Epidermal melanocyte (primary cell): ENCODE measurements at regions not wholly inside any gene's neighbourhood (a gene's known extent, or its start where the extent isn't known, plus 50 kb on each side); places are given as distances from the start of the nearest gene placed in this dataset.
A peak's percentile ranks its signal among the peaks of the same experiment; 100 is the strongest.

ENCODE experiments used
- DNase-seq: peaks from one replicate; pipeline ENCODE4 v3.0.0; 2011; ENCODE audit warnings: low spot score; ENCODE audit not compliant: insufficient read length

DNA sequence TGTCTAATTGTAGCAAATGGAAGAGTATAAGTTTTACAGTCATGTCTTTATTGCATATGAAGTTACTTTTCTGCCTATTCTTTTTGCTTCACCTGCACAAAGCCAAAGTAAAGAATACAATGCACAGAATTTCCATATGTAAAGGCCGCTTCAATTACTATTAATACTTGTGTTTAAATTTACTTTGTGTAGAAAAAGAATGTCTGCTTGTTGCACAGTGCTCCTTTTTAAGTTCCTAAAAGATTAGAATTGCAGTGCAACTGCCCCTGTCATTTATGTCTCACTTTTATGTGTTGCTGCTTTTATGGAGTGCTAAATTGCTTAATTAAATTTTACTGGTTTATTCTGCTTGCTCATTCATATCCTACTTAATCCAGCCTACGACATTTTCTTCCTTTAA, 830.5 kb downstream of the PDHA2 start:
- DNase-seq = no peak

DNA sequence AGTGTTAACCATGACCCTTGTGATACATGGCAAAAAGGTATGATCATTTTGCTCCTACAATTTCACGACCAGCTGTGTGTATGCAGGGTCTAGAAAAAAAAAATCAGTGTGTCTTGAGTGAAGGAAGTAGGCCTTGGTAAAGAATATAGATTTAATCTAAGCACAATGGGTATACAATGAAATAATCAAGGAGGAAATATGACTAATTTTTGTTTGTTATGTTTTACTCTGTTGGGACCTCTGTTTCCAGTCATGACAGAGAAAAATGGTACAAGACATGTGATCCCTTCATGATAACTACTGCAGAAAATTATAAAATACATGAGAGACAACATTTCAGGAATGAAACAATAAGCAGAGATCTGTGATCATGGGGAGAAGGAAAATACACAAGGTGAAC, 835.5 kb downstream of the PDHA2 start:
- DNase-seq = no peak

DNA sequence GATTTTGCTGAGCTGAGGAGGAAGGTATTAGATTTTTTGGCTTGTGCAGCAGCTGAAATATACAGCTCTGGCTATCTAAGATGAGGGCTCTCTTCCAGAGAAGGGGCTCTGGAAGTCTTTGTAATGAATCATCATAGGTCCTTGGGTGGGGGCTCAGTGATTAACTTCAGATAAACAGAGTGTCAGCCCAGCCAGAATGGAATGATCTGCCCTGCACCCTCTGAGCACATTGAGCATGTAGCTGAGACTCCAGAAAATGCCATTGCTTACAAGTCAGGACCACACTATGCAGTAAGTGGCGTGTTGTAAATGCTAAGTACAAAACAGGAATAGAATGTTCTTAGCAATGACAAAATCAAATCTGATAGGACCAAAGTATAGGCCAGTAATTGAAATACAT, 836.0 kb downstream of the PDHA2 start:
- DNase-seq = no peak

DNA sequence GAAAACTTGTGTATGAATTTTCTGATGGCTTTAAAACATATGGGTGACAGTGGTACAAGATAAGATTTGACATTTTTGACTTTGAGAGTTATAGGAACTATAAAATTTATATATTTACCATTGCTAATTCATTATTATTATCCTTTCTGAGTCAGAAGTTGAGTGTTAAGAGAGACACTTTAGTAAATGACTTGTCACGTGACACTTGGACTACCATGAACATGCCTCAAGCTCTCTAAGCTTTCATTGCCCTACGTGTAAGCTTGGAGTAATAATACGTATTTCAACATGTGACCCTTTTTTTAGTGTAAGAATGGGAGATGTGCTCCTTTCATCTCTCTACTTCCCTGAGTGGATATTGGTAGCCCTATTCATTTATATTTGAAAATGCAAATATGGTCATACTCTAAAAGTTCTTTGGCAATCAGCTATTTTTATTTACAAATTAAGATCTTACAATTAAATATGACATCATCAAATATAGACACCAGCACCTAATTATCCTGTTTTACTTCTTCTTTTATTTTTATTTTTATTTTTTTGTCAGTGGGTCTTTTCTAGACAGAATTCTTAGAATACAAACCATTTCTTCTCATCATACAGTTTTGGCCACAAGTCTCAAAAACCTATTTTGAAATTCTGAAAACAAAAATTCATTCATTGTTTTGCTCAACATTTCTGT, 837.0 kb downstream of the PDHA2 start:
- no peak for DNase-seq

DNA sequence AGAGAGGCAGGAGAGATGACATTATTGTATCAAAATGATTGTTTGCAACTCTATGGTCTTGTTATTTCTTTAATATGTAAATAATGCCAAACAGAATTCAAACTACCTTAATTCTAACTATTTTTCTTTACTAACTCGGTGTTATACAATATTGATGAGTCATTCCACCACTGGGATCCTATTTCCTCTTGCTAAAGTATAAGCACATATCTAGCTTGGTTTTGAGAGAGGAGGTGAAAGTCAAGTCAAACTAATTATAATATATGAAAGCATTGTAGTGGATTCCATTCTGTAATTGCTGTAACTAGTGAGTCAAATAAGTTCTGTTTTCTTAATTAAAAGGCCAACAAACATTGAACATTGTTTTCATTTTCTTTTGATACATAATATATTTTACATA, 837.6 kb downstream of the PDHA2 start:
- DNase-seq = no peak

DNA sequence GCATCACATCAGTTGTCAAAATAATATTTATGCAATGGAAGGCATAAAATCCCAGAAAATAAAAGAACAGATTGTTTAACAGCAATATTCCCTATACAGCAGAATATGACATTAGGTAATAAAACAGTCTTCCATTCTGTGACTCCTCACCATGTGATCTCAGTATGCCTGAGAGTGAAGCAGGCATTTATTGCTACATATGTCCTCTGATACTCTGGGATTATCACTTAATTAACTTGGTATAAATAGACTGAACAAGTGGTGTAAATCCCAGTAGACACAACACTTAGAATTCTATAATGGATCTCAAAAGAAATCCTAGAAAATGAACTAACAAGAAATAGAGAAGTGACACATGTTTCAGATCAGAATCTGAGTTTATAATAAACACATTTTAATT, 841.3 kb downstream of the PDHA2 start:
- DNase-seq = no peak

DNA sequence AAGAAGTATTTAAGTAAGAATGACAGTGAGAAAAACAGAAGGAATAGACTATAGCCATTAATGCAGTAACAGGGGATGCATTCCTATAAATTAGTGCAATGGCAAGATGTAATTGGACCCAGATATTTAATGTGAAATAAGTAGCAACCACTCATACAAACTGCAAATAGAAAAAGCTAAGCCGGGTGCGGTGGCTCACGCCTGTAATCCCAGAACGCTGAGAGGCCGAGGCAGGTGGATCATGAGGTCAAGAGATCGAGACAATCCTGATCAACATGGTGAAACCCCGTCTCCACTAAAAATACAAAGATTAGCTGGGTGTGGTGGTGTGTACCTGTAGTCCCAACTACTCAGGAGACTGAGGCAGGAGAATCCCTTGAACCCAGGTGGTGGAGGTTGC, 845.8 kb downstream of the PDHA2 start:
- no peak for DNase-seq

DNA sequence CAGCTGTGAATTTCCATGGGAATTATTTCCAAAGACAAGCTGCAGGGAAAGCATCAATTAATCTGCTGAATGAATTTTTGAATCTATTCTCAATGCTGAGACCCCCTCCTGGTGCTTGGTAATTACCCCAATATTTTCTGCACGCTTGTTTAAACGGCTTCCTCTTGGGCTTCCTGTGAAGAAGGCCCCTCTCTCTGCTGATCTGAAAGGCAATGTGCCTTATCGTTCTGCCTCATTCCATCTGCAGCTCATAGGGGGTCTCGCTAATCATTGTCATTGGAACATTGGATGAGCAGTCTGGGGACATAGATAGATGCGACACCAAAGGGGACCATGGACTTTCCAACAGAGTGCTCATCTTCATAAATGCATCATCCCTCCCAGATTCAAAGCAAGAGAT, 851.6 kb downstream of the PDHA2 start:
- no peak for DNase-seq

DNA sequence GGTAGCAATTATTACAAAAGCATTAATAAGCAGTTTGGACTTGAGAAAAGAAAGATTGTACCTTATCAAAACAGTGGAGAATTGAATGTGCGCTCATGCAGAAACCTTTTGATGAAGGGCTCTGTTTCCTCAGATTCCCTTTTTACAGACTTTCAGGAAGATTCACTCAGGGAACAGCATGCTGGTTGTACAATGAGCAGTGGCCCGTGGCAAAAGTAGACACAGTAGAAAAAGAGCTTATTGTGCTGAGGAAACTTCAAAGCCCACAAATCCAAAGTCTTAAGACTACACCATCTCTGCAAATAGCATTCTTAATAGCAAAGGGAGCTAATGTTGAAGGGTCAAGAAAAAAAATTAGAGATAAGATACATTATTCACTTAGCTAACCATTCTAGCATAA, 858.9 kb downstream of the PDHA2 start:
- no peak for DNase-seq

DNA sequence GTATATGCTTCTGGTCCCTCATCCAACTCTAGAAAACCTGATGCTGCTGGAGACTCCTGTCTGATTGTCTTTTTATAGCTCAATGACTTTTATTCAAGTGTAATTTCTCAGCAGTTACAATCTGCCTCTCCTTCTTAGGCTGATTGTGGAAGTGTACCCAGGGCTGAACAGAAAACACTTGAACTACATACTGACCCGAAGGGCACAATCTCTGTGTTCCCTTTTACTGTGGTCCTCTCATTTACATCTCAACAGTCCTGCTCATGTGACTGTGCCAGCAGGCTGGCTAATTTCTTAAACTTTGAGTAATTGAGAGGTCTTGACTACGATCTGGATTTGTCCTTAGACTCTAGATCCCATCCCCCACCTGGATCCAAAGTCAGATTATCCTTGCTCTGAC, 863.4 kb downstream of the PDHA2 start:
- no peak for DNase-seq

DNA sequence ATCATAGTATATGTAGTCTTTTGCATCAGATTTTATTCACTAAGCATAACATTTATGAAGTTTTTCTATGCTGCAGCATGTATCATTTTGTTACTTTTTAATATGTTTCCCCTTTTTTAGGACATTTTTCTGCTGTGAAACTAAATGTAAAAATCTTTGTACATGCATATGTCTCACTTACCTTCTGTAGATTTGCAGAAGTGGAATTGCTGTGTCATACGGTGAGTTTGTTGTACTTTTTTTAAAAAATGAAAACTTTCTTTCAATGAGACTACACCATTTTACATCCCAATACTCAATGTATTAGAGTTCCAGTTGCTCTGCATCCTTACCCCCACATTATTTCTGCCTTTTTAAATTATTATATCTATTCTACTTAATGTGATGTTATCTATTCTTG, 868.9 kb downstream of the PDHA2 start:
- no peak for DNase-seq

DNA sequence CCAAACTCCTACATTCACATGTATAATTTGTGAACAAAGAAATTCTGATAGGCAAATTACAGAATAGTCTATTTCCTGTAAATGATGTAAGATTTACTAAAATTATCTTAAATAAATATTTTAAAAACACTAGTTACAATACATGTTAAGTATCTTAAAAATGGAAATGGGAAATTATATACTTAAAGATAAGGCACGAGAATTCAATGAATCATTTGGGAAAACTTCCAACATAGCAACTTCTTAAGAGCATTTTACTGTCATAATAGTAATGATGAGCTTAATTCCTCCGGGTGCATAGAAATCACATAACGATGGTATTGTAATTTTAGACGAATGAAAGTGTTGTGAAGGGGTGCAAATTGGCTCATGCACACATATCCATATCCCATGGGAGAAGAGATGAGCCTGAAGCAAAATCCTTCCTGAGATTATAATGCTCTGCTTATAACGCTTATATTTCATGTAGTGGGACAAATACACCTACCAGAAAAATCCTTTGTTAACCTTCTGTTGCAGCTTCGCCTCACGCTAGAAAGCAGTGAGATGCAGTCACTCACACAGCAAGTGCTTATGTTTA, 873.5 kb downstream of the PDHA2 start:
- no peak for DNase-seq

DNA sequence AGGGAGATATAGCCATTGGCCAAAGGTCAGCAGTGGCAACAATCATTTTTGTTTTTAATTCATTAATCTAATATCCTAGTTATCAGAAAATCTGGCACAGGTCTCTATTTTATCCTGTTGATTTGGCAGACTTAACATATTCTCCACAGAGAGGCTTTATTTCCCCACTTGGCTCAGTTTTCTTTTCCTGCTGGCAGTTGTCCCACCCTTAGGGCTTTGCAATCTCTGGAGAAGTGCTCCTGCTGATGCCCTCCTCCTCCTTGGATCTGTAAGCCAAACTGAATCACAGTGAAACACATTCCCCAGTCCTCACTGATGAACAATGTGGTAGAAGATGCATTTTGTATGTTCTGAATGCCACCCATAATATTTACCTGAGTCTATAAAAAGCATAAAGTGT, 889.7 kb downstream of the PDHA2 start:
- DNase-seq = no peak

DNA sequence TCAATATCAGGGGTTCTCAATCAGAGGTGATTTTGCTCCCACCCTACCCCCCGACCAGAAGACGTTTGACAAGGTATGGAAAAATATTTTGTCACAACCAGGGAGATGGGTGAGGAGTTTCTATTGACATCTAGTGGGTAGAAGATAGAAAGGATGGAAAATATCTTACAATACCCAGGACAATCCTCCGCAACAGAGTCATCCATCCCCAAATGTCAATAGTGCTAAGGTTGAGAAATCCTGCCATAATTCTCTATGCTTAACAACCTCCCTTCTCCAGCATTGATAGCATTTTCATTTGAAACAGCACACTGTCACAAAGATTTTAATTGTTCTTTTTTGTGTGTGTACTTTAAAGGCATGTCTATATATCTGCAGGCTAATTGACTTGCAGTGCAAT, 890.5 kb downstream of the PDHA2 start:
- DNase-seq = no peak

DNA sequence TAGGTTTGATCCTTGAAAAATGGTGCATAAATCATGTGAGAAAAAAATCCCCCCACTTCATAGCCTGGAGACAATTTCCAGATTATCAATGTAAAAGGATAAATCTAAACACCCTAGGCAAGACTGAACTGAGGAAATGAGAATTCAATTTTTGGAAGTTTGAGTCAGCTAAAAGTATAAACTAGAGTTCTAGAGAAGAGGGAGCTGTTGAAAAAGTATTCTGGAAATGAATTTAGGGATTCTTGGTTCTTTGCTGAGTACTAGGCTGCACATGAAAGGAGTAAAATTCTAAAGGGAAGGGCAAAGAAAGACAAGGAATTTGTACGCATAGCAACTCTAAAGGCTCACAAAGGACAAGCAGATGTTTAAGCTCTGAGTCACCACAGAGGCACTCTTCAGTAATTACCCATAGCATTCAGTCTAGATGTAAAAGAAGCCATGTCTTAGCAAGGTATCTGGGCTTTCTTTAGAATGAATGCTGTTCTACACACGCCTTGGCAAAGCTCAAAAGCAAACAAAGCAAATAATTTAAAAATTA, 896.5 kb downstream of the PDHA2 start:
- peak; percentile 17 for DNase-seq

DNA sequence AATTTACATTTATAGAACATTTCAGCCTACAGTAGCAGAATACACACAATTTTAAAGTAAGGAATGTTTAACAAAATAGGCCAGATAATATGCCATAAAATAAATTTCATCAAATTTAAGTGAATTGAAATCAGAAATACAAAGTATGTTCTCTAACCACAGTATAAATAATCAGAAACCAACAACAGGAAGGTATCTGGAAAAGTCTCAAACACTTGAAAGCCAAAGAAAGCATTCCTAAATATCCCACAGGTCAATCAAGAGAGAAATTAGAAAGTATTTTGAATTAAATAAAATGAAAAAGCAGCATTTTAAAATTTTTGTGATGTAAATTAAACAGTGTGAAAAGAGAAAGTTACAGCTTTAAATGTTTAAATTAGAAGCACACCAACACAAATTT, 899.2 kb downstream of the PDHA2 start:
- no peak for DNase-seq

DNA sequence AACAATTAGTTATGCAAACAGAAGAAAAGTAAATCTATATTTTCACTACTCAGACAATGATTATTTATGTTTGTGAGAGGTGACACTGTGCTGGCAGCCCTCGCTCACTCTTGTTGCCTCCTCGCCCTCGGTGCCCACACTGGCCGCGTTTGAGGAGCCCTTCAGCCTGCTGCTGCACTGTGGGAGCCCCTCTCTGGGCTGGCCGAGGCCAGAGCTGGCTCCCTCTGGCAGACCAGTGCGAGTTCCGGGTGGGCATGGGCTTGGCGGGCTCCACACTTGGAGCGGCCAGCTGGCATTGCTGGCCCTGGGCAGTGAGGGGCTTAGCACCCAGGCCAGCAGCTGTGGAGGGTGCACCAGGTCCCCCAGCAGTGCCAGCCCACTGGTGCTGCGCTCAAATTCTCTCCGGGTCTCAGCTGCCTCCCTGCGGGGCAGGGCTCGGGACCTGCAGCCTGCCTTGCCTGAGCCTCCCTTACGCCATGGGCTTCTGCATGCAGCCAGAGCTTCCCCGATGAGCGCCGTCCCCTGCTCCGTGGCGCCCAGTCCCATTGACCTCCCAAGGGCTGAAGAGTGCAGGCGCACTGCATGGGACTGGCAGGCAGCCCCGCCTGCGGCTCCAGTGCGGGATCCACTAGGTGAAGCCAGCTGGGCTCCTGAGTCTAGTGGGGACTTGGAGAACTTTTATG, 902.6 kb downstream of the PDHA2 start:
- no peak for DNase-seq

DNA sequence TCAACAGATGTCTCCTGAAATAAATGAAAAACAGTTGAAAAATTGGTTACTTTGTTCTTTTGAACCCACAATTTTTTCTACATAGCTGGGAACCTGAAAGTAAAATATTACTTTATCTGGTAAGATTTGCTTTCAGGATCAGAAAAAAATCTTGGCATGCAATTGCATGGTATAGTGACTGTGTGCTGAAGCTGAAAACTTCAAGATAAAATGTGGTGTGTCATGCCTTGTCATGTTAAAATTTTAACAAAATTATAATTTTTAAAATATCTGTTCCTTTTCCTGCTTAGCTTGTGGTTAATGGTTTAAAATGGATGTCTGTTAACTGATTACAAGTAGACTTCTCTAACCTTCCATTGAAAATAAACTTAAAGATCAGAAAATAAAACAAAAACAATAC, 904.8 kb downstream of the PDHA2 start:
- no peak for DNase-seq

DNA sequence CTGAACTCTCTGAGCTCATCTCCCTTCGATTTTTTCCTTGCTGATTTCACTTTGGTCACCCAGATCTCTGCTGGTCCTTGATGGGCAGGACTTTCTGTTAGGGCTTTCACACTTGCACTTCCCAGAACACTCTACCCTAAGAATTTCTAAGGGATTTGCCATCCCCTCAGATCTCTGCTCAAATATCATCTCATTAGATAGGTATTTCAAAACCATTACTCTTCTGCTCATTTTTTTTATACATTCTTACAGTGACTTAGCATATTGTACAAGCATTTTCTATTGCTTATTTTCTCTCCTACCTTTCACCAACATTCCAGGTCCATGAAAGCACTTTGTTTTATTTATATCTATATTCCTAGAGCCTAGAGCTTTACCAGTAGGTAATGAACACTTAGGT, 913.3 kb downstream of the PDHA2 start:
- DNase-seq = no peak

DNA sequence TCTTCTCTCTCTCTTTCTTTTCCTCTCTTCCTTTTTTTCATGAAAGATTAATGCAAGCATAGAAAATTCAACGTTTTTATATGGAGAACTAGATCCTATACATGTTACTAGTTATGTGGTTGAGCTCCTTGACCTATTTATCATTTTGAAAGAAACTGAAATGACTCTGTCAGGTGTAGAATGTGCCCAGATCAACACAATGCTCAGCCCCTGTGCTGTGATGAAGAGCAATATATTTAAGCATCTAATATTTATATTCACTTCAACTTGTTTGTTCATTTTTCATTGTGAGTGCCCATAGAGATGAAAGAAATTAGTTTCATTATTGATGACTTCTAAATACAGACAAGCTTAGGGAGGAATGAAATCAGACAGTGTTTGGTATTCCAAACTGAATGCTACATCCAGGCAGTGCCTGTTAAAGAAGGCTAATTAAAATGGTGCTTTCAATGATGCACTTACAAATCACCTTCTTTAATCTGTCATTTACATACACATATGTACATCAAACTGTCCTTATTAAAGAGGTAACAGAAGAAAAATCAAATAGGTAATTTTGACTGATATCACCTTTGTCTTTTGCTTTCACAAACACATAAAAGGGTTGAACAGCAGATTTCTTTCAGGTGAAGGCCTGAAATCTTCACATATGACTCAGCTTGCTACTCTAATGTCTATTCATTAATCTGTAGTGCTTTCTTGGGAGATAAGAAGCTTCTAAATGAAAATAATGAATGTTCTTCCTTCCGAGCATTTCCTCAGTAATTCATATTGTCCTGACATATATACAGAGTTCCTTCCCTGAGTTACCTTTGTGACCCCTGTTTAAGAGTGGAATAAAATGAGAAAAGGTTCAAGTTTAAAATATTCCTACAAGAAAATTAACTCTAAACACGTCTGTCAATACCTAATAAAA, 915.9 kb downstream of the PDHA2 start:
- DNase-seq = no peak

DNA sequence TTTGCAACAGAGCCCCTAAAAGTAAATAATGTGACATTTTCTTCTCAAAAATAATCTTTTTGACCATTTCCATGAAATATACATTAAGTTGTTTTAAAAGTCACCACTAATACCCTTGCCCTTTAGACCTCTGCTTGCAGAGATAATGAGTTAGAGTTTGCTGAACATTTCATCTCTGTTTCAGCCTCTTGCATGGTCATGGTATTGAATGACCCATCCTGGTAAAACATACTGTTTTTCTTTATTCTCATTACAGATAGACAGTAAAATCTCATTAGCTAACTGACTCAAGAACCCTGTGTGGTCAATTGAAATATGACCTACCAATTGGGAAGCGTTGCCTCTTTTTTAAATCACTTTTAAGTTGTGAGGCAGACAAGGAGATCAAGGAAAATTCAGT, 916.7 kb downstream of the PDHA2 start:
- DNase-seq = no peak

DNA sequence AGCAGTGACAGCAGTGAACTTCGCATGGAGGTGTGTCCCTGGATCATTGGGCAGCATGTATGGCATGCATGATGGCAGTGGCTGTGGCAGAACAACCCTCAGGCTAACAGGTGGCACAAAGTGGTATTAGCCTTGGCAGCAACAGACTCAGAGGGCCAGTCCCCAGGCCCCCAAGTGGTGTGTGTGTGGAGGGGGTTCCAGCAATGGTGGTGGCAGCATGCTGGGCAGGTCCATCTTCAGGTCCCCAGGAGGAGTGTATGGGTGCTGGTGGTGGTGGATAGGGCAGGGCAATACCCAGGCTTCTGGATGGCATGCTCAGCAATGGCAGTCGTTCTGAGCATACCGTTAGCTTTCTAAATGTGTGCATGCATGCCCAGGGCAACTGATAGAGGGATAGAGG, 923.7 kb downstream of the PDHA2 start:
- no peak for DNase-seq
